ENCODE measurements at regions not wholly inside any gene's neighbourhood (a gene's known extent, or its start where the extent isn't known, plus 50 kb on each side); places are given as distances from the start of the nearest gene placed in this dataset.

DNA sequence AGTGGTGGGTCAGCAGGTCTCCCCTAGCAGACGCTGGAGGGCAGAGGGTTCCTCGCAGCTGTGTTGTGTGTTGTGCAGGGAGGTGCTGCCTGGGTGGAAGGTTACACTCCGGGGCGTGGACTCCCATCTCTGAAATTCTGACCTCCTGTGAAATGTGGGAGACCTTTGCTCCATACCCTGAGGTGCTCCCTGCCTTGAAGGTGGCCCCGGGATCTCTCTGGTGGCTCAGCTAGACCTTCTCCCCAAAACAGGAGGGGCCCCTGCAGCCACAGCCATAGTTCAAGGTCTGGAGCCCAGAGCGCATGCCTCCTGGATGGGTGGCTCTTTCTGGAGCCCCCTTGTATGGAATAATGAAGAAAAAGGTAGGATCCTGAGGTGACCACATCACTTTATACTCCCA lies 70.2 kb downstream of the SOX1 start:
- Mint-ChIP-seq H3K27me3 (ENCODE audit: insufficient read depth, low read depth, poor library complexity) (peaks cover 2% of the 10 kb centered on the region), H3K4me3 (no peak overlapping the region), H3K36me3 (ENCODE audit: low read depth) (no peaks in the 10 kb centered on the region), H3K4me1 (no peaks in the 10 kb centered on the region), H3K27ac (no peak overlapping the region), H3K9me3 (no peaks in the 10 kb centered on the region)
- H2AFZ ChIP-seq: no peak overlapping the region
- H3K4me3 ChIP-seq: no peak overlapping the region
- no peaks in the 10 kb centered on the region for H3F3A ChIP-seq (replicated peaks; ENCODE audit: low read depth)
- no peaks in the 10 kb centered on the region for H3K4me1 ChIP-seq (ENCODE audit: insufficient read depth)
- TF ChIP-seq POLR2AphosphoS5 (IDR thresholded peaks at IDR 0.05; ENCODE audit: low read depth) (no peak), EZH2phosphoT487 (IDR thresholded peaks at IDR 0.05; ENCODE audit: unreplicated experiment) (no peak), NANOG (IDR thresholded peaks at IDR 0.05; ENCODE audit: borderline replicate concordance) (no peak), ZNF331 (CRISPR knock-in tag; IDR thresholded peaks at IDR 0.05; ENCODE audit: low read depth) (no peak), EZH2 (IDR thresholded peaks at IDR 0.05; ENCODE audit: low read depth, unreplicated experiment) (no peak), STAT1 (IDR thresholded peaks at IDR 0.05; ENCODE audit: unreplicated experiment) (no peak), CREB1 (CRISPR knock-in tag; IDR thresholded peaks at IDR 0.05; ENCODE audit: low read depth) (no peak), ZNF114 (CRISPR knock-in tag; IDR thresholded peaks at IDR 0.05) (no peak), JUNB (IDR thresholded peaks at IDR 0.05; ENCODE audit: unreplicated experiment) (no peak)
- TF ChIP-seq, protein P1, sequence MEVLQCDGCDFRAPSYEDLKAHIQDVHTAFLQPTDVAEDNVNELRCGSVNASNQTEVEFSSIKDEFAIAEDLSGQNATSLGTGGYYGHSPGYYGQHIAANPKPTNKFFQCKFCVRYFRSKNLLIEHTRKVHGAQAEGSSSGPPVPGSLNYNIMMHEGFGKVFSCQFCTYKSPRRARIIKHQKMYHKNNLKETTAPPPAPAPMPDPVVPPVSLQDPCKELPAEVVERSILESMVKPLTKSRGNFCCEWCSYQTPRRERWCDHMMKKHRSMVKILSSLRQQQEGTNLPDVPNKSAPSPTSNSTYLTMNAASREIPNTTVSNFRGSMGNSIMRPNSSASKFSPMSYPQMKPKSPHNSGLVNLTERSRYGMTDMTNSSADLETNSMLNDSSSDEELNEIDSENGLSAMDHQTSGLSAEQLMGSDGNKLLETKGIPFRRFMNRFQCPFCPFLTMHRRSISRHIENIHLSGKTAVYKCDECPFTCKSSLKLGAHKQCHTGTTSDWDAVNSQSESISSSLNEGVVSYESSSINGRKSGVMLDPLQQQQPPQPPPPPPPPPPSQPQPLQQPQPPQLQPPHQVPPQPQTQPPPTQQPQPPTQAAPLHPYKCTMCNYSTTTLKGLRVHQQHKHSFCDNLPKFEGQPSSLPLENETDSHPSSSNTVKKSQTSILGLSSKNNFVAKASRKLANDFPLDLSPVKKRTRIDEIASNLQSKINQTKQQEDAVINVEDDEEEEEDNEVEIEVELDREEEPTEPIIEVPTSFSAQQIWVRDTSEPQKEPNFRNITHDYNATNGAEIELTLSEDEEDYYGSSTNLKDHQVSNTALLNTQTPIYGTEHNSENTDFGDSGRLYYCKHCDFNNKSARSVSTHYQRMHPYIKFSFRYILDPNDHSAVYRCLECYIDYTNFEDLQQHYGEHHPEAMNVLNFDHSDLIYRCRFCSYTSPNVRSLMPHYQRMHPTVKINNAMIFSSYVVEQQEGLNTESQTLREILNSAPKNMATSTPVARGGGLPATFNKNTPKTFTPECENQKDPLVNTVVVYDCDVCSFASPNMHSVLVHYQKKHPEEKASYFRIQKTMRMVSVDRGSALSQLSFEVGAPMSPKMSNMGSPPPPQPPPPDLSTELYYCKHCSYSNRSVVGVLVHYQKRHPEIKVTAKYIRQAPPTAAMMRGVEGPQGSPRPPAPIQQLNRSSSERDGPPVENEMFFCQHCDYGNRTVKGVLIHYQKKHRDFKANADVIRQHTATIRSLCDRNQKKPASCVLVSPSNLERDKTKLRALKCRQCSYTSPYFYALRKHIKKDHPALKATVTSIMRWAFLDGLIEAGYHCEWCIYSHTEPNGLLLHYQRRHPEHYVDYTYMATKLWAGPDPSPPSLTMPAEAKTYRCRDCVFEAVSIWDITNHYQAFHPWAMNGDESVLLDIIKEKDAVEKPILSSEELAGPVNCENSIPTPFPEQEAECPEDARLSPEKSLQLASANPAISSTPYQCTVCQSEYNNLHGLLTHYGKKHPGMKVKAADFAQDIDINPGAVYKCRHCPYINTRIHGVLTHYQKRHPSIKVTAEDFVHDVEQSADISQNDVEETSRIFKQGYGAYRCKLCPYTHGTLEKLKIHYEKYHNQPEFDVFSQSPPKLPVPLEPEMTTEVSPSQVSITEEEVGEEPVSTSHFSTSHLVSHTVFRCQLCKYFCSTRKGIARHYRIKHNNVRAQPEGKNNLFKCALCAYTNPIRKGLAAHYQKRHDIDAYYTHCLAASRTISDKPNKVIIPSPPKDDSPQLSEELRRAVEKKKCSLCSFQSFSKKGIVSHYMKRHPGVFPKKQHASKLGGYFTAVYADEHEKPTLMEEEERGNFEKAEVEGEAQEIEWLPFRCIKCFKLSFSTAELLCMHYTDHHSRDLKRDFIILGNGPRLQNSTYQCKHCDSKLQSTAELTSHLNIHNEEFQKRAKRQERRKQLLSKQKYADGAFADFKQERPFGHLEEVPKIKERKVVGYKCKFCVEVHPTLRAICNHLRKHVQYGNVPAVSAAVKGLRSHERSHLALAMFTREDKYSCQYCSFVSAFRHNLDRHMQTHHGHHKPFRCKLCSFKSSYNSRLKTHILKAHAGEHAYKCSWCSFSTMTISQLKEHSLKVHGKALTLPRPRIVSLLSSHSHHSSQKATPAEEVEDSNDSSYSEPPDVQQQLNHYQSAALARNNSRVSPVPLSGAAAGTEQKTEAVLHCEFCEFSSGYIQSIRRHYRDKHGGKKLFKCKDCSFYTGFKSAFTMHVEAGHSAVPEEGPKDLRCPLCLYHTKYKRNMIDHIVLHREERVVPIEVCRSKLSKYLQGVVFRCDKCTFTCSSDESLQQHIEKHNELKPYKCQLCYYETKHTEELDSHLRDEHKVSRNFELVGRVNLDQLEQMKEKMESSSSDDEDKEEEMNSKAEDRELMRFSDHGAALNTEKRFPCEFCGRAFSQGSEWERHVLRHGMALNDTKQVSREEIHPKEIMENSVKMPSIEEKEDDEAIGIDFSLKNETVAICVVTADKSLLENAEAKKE (CRISPR knock-in tag; IDR thresholded peaks at IDR 0.05): no peak
- TF ChIP-seq, protein P2, sequence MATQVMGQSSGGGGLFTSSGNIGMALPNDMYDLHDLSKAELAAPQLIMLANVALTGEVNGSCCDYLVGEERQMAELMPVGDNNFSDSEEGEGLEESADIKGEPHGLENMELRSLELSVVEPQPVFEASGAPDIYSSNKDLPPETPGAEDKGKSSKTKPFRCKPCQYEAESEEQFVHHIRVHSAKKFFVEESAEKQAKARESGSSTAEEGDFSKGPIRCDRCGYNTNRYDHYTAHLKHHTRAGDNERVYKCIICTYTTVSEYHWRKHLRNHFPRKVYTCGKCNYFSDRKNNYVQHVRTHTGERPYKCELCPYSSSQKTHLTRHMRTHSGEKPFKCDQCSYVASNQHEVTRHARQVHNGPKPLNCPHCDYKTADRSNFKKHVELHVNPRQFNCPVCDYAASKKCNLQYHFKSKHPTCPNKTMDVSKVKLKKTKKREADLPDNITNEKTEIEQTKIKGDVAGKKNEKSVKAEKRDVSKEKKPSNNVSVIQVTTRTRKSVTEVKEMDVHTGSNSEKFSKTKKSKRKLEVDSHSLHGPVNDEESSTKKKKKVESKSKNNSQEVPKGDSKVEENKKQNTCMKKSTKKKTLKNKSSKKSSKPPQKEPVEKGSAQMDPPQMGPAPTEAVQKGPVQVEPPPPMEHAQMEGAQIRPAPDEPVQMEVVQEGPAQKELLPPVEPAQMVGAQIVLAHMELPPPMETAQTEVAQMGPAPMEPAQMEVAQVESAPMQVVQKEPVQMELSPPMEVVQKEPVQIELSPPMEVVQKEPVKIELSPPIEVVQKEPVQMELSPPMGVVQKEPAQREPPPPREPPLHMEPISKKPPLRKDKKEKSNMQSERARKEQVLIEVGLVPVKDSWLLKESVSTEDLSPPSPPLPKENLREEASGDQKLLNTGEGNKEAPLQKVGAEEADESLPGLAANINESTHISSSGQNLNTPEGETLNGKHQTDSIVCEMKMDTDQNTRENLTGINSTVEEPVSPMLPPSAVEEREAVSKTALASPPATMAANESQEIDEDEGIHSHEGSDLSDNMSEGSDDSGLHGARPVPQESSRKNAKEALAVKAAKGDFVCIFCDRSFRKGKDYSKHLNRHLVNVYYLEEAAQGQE (IDR thresholded peaks at IDR 0.05; ENCODE audit: unreplicated experiment): no peak
- TF ChIP-seq, protein P3, sequence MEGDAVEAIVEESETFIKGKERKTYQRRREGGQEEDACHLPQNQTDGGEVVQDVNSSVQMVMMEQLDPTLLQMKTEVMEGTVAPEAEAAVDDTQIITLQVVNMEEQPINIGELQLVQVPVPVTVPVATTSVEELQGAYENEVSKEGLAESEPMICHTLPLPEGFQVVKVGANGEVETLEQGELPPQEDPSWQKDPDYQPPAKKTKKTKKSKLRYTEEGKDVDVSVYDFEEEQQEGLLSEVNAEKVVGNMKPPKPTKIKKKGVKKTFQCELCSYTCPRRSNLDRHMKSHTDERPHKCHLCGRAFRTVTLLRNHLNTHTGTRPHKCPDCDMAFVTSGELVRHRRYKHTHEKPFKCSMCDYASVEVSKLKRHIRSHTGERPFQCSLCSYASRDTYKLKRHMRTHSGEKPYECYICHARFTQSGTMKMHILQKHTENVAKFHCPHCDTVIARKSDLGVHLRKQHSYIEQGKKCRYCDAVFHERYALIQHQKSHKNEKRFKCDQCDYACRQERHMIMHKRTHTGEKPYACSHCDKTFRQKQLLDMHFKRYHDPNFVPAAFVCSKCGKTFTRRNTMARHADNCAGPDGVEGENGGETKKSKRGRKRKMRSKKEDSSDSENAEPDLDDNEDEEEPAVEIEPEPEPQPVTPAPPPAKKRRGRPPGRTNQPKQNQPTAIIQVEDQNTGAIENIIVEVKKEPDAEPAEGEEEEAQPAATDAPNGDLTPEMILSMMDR (conservative IDR thresholded peaks at IDR 0.05; ENCODE audit: low read depth in 2 of 2): no peak
- TF ChIP-seq, protein P4, sequence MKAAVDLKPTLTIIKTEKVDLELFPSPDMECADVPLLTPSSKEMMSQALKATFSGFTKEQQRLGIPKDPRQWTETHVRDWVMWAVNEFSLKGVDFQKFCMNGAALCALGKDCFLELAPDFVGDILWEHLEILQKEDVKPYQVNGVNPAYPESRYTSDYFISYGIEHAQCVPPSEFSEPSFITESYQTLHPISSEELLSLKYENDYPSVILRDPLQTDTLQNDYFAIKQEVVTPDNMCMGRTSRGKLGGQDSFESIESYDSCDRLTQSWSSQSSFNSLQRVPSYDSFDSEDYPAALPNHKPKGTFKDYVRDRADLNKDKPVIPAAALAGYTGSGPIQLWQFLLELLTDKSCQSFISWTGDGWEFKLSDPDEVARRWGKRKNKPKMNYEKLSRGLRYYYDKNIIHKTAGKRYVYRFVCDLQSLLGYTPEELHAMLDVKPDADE (IDR thresholded peaks at IDR 0.05): no peak
- no peaks in the 10 kb centered on the region for H3K36me3 ChIP-seq (ENCODE audit: insufficient read depth)
- H3K27me3 ChIP-seq (ENCODE audit: insufficient read depth): no peaks in the 10 kb centered on the region
- DNase-seq (ENCODE audit: low spot score) (no peak), ATAC-seq (no peak)
- H3K27ac ChIP-seq (ENCODE audit: low read depth): no peak overlapping the region
- no peaks in the 10 kb centered on the region for H3K79me2 ChIP-seq (replicated peaks; ENCODE audit: insufficient read depth)
- H3K4me2 ChIP-seq: no peak overlapping the region
- H3K9me2 ChIP-seq (ENCODE audit: insufficient read depth): no peaks in the 10 kb centered on the region
- H4K20me1 ChIP-seq (replicated peaks; ENCODE audit: insufficient read depth): no peaks in the 10 kb centered on the region

All from GM23338 (cell line).